ENCODE measurements at regions not wholly inside any gene's neighbourhood (a gene's known extent, or its start where the extent isn't known, plus 50 kb on each side); places are given as distances from the start of the nearest gene placed in this dataset.
A peak's percentile ranks its signal among the peaks of the same experiment; 100 is the strongest.

- no peak for TF ChIP-seq MGA (IDR thresholded peaks at IDR 0.05)
- TF ChIP-seq YBX1 (IDR thresholded peaks at IDR 0.05), result no peak
- no peak for TF ChIP-seq BMI1 (IDR thresholded peaks at IDR 0.05; ENCODE audit: low read length)
- no peak for TF ChIP-seq BCOR (IDR thresholded peaks at IDR 0.05)
- TF ChIP-seq E2F3 (CRISPR knock-in tag; IDR thresholded peaks at IDR 0.05), result no peak
- no peak for TF ChIP-seq TCF15 (CRISPR knock-in tag; IDR thresholded peaks at IDR 0.05)
- no peak for TF ChIP-seq MBD2 (IDR thresholded peaks at IDR 0.05; ENCODE audit: borderline replicate concordance, low read depth)
- no peak for TF ChIP-seq HNRNPLL (IDR thresholded peaks at IDR 0.05; ENCODE audit: low read depth, low read length, poor library complexity, severe bottlenecking)
- peak; percentile 42; the same call in 1 of the 2 replicates for TF ChIP-seq JUN (IDR thresholded peaks at IDR 0.05; ENCODE audit: borderline replicate concordance, low read depth, low read length)
- TF ChIP-seq JUN (CRISPR knock-in tag; IDR thresholded peaks at IDR 0.05; ENCODE audit: borderline replicate concordance), result no peak
- TF ChIP-seq ELF1 (tag; IDR thresholded peaks at IDR 0.05), result no peak
- no peak for TF ChIP-seq HNRNPUL1 (IDR thresholded peaks at IDR 0.05; ENCODE audit: low read length)
- TF ChIP-seq CBFB (CRISPR knock-in tag; IDR thresholded peaks at IDR 0.05), result no peak
- TF ChIP-seq ZC3H4 (CRISPR knock-in tag; IDR thresholded peaks at IDR 0.05; ENCODE audit: borderline replicate concordance), result no peak
- 0 out of 2 replicates have a peak, but pooled peaks have one; percentile 43 for TF ChIP-seq JUND (IDR thresholded peaks at IDR 0.05; ENCODE audit: borderline replicate concordance, low read depth, low read length)
- TF ChIP-seq JUND (tag; IDR thresholded peaks at IDR 0.05; ENCODE audit: borderline replicate concordance, low read depth, low read length), result no peak
- no peak for TF ChIP-seq IRF9 (tag; IDR thresholded peaks at IDR 0.05)
- TF ChIP-seq MCM2 (IDR thresholded peaks at IDR 0.05; ENCODE audit: low read depth), result no peak
These were observed 229.1 kb upstream of the FN1 start (continued) for GRCh38 chr2:215664847-215665525.
